ENCODE measurements at regions not wholly inside any gene's neighbourhood (a gene's known extent, or its start where the extent isn't known, plus 50 kb on each side); places are given as distances from the start of the nearest gene placed in this dataset.

DNA sequence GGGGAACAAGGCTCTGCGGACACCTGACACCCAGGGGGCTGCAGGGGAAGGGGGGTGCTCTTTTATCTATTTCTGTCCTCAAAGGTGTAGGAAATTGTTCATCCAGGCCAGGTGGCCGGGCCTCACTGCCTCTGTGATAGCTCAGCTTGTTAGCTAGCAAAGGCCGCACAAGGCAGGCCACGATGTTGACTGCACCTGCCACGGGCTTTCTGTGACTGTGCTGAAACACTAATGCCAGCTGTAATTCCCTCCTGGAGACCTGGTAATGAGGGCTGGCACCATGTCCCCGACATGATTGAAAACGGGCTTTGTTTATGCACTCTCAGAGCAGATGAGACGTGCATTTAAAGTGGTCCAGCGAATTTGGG lies 61.4 kb upstream of the APCDD1L start (continued):
- TF ChIP-seq HOXA3 (CRISPR knock-in tag; IDR thresholded peaks at IDR 0.05) (no peak), ZNF577 (CRISPR knock-in tag; IDR thresholded peaks at IDR 0.05; ENCODE audit: borderline replicate concordance, low read depth) (no peak), TOE1 (CRISPR knock-in tag; IDR thresholded peaks at IDR 0.05) (no peak), TCF7L2 (IDR thresholded peaks at IDR 0.05; ENCODE audit: low read depth, low read length) (no peak), TP53 (CRISPR knock-in tag; conservative IDR thresholded peaks at IDR 0.05) (no peak)
- TF ChIP-seq, protein P1, sequence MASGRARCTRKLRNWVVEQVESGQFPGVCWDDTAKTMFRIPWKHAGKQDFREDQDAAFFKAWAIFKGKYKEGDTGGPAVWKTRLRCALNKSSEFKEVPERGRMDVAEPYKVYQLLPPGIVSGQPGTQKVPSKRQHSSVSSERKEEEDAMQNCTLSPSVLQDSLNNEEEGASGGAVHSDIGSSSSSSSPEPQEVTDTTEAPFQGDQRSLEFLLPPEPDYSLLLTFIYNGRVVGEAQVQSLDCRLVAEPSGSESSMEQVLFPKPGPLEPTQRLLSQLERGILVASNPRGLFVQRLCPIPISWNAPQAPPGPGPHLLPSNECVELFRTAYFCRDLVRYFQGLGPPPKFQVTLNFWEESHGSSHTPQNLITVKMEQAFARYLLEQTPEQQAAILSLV (CRISPR knock-in tag; IDR thresholded peaks at IDR 0.05; ENCODE audit: borderline replicate concordance) = no peak

DNA sequence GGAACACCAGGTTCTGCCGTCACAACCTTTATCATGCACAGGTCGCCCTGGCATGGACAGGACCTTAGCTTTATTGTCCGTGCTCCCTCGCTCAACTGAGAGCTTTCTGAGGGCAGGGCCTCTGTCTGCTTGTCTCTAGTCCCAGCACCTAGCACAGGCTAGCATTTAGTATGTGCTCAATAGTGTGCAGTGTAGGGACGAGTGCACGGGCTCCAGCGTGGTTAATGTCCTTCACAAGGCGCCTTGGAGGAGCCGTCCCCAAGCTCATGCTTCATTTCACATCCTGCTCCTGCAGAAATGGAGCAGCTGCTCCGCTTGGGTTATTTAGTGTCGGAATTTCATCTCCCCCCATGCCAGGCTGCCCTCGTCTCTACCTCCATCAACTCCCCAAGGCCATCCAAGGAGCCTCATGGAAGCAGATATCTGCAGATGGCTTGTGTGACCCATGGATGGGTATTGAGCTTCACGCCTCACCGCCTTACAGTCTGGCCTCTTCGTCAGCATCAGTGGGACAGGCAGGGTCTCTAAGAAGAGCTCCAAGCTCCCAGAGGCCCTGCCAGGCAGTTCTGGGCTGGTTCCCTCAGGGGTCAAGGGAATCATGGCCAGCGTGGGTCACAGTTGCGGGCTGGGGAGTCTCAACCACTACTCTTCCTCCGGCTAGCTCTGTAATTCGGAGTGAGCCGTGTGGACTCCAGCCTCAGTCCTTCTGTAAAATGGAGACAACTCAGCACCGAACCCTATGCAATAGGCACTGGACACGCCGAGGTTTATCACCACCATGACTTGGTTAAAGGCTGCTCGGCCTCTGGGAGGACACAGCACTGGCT lies 60.8 kb upstream of the APCDD1L start:
- ChIA-PET POLR2A (no interaction called here), CTCF (ENCODE audit: low intra/inter-chr PET ratio, low total read pairs) (no interaction called here)
- intact Hi-C loops (cut with micrococcal nuclease; ENCODE audit: unreplicated experiment) = no loop called here
- Histone ChIP-seq H4K20me1 (ENCODE audit: insufficient read depth, low read length) (no peaks in the 10 kb centered on the region), H3K4me2 (ENCODE audit: low read depth, low read length) (no peak overlapping the region), H3K27ac (ENCODE audit: extremely low read length, insufficient read depth, low read length) (no peak overlapping the region), H3K79me2 (ENCODE audit: insufficient read depth, low read length) (no peaks in the 10 kb centered on the region), H3K4me1 (ENCODE audit: insufficient read depth, low read length) (no peaks in the 10 kb centered on the region), H3K9me3 (ENCODE audit: low read length) (no peaks in the 10 kb centered on the region), H2AFZ (ENCODE audit: low read length) (no peak overlapping the region), H3K4me3 (replicated peaks in 1 of 3; ENCODE audit: insufficient read depth in 1 of 3, low read depth in 2 of 3, low read length in 3 of 3) (no peak overlapping the region), H3K9ac (ENCODE audit: insufficient read depth, low read depth, low read length) (no peak overlapping the region), H3K27me3 (ENCODE audit: control insufficient read depth in 1 of 2, insufficient read depth in 2 of 2, low read length in 2 of 2) (peaks cover 19 to 94% of the 10 kb centered on the region in 2 experiments; a peak in 4 of 5 replicates), H3K36me3 (replicated peaks in 1 of 2; ENCODE audit: control insufficient read depth in 1 of 2, insufficient read depth in 2 of 2, low read length in 2 of 2) (no peaks in the 10 kb centered on the region)
- TF ChIP-seq STAT5B (CRISPR knock-in tag; IDR thresholded peaks at IDR 0.05) (no peak), ZNF382 (CRISPR knock-in tag; IDR thresholded peaks at IDR 0.05; ENCODE audit: borderline replicate concordance) (no peak)
- no peak for DNase-seq (ENCODE audit: low spot score)
- 23% methylated on average over 24 of the region's 24 CpGs for WGBS (ENCODE audit: low lambda C conversion rate)
- ATAC-seq = no peak
- in situ Hi-C loops (cut with HindIII; ENCODE audit: extremely low pct_ligation_motif_present, low pct_unique_long_range_greater_than_20kb) = no loop called here
- BruUV-seq (replicated peaks) = no TSS peak
- FAIRE-seq = no peak
